ENCODE measurements at regions not wholly inside any gene's neighbourhood (a gene's known extent, or its start where the extent isn't known, plus 50 kb on each side); places are given as distances from the start of the nearest gene placed in this dataset.

DNA sequence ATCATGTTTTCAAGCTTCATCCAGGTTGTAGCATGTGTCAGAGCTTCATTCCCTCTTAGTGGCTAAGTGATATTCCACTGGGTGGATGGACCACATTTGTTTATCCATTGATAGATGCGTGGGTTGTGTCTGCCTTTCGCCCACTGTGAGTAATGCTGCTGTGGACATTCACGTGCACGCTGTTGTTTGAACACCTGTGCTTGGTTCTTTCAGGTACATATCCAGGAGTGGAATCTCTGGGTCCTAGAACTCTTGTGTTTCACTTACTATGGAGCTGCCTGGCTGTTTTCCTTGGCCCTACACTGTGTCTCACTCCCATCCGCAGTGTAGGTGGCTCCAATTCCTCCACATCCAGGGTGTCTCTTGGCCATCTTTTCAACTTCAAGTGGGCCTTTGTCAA, 224.2 kb downstream of the C16orf95 start:
- TF ChIP-seq, protein P1, sequence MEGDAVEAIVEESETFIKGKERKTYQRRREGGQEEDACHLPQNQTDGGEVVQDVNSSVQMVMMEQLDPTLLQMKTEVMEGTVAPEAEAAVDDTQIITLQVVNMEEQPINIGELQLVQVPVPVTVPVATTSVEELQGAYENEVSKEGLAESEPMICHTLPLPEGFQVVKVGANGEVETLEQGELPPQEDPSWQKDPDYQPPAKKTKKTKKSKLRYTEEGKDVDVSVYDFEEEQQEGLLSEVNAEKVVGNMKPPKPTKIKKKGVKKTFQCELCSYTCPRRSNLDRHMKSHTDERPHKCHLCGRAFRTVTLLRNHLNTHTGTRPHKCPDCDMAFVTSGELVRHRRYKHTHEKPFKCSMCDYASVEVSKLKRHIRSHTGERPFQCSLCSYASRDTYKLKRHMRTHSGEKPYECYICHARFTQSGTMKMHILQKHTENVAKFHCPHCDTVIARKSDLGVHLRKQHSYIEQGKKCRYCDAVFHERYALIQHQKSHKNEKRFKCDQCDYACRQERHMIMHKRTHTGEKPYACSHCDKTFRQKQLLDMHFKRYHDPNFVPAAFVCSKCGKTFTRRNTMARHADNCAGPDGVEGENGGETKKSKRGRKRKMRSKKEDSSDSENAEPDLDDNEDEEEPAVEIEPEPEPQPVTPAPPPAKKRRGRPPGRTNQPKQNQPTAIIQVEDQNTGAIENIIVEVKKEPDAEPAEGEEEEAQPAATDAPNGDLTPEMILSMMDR (IDR thresholded peaks at IDR 0.05; ENCODE audit: low read depth, low read length) = no peak

DNA sequence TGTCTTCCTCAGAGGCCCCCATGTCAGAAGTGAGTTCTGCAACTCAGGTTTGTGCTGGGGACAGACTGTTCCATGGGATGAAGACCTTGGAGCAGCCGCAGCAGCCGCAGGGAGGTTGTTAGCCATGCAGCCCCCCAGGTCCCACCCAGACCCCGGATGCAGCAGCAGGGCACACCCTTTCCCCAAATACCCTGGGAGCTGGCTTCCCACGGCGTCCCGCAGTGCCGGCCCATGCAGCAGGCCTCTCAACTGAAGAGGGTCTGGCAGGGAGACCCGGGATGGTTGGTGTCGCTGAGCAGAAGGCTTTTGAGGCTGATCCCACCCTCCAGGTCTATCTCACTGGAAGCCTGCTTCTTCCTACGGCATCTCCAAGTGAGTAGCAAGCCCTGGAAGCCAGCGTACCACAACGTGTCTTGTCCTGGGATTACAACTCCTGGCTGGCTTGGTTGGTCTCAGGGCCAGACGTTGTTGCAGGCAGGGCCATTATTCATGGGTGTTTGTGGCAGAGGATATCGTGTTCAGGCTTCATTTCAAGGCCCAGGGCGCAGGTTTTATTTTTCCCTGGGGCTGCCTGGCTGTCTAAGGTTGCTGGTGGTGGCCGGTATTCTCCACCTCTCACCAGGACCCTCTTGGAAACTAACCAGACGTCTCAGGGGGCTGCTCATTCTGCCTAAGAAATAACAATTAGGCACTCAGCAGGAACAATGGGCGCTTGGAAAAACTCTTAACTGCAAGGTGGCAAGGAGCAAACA, 223.2 kb downstream of the C16orf95 start:
- no peak overlapping the region for H3K4me3 ChIP-seq (ENCODE audit: low read depth, low read length)
- TF ChIP-seq, protein P1 (IDR thresholded peaks at IDR 0.05; ENCODE audit: low read depth, low read length) = no peak

More for the DNA sequence above, 224.2 kb downstream of the C16orf95 start:
- H3K4me3 ChIP-seq (ENCODE audit: low read depth, low read length) = no peak overlapping the region

DNA sequence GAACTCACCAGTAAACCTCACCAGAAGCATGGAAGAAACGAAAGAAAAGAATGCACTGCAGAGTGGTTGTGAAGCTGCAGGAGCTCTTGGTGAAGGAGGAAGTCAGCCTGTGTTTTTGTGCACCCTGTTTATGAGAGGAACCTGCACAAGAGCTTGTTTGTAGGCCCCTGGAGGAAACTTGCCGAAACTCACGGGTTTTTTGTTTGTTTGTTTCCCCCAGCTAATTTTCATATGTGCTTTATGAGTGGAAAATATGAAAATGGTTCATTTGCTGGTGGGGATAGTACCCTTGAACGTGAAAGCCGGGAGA, 222.7 kb downstream of the C16orf95 start:
- no peak overlapping the region for H3K4me3 ChIP-seq (ENCODE audit: low read depth, low read length)
- TF ChIP-seq, protein P1 (IDR thresholded peaks at IDR 0.05; ENCODE audit: low read depth, low read length) = no peak

DNA sequence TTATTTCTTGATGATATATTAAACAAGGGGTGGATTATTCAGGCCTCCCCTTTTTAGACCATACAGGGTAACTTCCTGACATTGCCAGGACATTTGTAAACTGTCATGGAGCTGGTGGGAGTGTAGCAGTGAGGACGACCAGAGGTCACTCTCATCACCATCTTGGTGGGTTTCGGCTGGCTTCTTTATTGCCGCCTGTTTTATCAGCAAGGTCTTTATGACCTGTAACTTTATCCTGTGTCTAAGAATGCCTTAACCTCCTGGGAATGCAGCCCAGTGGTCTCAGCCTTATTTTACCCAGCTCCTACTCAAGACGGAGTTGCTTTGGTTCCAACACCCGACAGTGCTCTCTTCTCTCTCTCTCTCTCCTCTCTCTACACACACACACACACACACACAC, 221.9 kb downstream of the C16orf95 start:
- H3K4me3 ChIP-seq (ENCODE audit: low read depth, low read length) = no peak overlapping the region
- TF ChIP-seq, protein P1 (IDR thresholded peaks at IDR 0.05; ENCODE audit: low read depth, low read length) = no peak

DNA sequence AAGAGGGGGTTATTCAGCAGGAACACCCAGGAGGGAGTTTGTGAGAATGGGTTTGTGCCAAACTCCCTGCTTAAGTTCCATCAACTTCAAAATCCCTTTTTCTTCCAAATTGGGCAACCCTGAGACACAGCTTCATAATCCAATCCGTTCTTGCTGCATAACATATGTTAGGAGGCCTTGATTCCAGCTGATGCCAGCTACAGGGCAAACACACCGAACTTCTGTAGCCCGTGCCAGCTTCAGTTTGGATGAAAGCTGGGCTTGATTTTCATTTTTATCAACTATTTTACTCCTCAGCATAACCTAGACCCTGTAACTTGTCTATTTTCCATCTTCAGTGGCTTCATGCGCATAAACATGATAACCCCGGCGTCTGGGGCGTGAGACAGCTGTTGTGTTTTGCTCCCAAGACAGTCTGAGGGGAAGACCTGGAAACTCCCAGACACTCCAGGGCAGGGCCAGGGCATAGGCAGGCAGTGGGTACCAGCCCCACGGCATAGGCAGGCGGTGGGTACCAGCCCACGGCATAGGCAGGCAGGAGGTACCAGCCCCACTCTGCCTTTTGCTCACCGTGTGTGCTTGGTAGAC, 220.4 kb downstream of the C16orf95 start:
- no peak overlapping the region for H3K4me3 ChIP-seq (ENCODE audit: low read depth, low read length)
- TF ChIP-seq, protein P1 (IDR thresholded peaks at IDR 0.05; ENCODE audit: low read depth, low read length) = no peak

DNA sequence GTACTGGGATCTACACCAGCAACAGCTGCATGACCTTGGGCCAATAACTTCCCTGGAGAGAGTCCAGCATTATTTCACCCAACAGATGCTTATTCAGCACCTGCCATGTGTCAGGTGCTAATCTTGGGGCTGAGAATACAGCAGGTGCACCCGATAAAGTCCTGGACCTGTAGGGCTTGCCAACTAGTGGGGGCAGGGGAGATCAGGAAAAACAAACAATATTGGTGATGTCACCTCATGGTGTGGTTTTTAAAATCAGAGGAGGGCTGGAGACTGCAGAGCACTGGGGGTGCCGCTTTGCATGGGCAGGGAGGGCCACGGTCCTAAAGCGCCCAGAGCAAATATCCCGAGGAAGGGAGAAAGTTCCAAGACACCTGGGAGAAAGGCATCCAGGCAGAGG, 218.8 kb downstream of the C16orf95 start:
- no peak overlapping the region for H3K4me3 ChIP-seq (ENCODE audit: low read depth, low read length)
- TF ChIP-seq, protein P1 (IDR thresholded peaks at IDR 0.05; ENCODE audit: low read depth, low read length) = no peak

DNA sequence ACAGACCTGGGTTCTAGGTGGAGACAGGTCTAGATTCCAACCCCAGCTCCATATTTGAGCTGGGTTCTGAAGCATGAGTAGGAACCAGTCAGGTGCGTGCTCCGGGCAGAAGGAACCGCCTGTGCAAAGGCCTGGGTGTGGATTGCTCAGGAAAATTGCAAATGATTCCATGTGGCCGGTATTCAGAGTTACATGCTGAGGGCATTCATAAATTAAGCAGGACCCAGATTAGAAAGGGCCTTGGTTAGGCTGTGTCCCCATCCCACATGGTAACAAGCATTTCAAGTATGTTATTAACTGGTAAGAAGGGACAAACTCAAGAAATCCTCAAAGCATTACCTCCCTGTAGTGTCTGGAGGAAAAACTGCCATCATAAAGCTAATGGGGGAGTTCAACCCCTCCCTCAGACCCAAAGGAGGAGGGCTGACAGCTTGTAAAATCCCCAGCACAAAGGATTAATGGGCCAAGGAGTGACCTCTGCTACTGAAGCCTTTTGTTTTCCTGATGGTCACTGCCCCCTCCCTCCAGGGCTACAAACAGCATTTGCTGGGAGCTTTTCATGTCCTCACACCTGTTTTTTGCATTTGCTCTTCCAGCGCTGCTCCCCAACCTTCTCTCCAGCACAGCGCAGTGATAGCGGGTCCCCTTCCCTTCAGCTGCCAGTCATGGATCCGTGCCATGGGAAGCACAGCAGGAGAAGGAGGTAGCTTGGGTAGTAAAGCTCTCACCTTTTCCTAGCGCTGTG, 218.0 kb downstream of the C16orf95 start:
- TF ChIP-seq, protein P1 (IDR thresholded peaks at IDR 0.05; ENCODE audit: low read depth, low read length) = no peak
- H3K4me3 ChIP-seq (ENCODE audit: low read depth, low read length) = no peak overlapping the region
